Endothelial cell of umbilical vein (primary cell): ENCODE measurements at regions not wholly inside any gene's neighbourhood (a gene's known extent, or its start where the extent isn't known, plus 50 kb on each side); places are given as distances from the start of the nearest gene placed in this dataset.

Experiments
- BruUV-seq: library from RNA; stranded (reverse); fragments of 400-500 nt; replicated peaks from 2 replicates; lab custom pipeline; 2021; lab: Mats Ljungman, UMichigan
- CTCF ChIA-PET: fragments of 300-600, 350-600 bp; sonication (Branson Sonifier 250); formaldehyde crosslinking; loops from one replicate; lab custom pipeline; 2021; ENCODE audit warnings: antibody characterized with exemption, inconsistent platforms; lab: Charles Lee
- POLR2A ChIA-PET: fragments of 300-600, 350-600 bp; sonication (Branson Sonifier 250); formaldehyde crosslinking; loops from one replicate; lab custom pipeline; 2021; ENCODE audit warnings: antibody characterized with exemption, inconsistent platforms; lab: Charles Lee
- DNase-seq: peaks from one replicate; pipeline ENCODE4 v3.0.0-alpha.2; 2011; ENCODE audit warnings: low read depth, low spot score
- FAIRE-seq: peaks from 2 replicates; lab custom pipeline; 2011; peaks lifted over from hg19 to GRCh38; lab: Jason Lieb, UNC
- H2AFZ ChIP-seq: 2 replicates; pipeline ENCODE4 v1.6.0; 2012; ENCODE audit warnings: low read depth, low read length, control low read depth, inconsistent platforms
- H3K27ac ChIP-seq: 2 replicates; pipeline ENCODE4 v1.5.1; 2011; ENCODE audit warnings: low read depth, mild to moderate bottlenecking, control low read depth, low read length, moderate library complexity; ENCODE audit not compliant: insufficient read depth
- H3K27me3 ChIP-seq, 2 experiments: 2 replicates each; pipeline versions ENCODE4 v1.6.0 to v1.6.1; 2011; ENCODE audit warnings: low read length in 2 of 2, mixed read lengths in 1 of 2; ENCODE audit not compliant: control insufficient read depth in 2 of 2, insufficient read depth in 2 of 2
- H3K36me3 ChIP-seq, 2 experiments: 2 replicates in 1 of 2; 3 replicates in 1 of 2; pipeline ENCODE4 v1.5.1; 2011; ENCODE audit warnings: low read length in 2 of 2, mild to moderate bottlenecking in 1 of 2, moderate library complexity in 1 of 2; ENCODE audit not compliant: control insufficient read depth in 2 of 2, insufficient read depth in 2 of 2; ENCODE audit errors: extremely low read depth in 1 of 2
- H3K4me1 ChIP-seq: 3 replicates; pipeline ENCODE4 v1.5.1; 2011; ENCODE audit warnings: mild to moderate bottlenecking, low read length; ENCODE audit not compliant: control insufficient read depth, insufficient read depth; ENCODE audit errors: extremely low read depth
- H3K4me2 ChIP-seq: 2 replicates; pipeline ENCODE4 v1.6.1; 2011; ENCODE audit warnings: low read length, control low read depth, mixed read lengths; ENCODE audit not compliant: insufficient read depth
- H3K4me3 ChIP-seq, 3 experiments: fragments of 200-600 bp in 1 of 3; sonication (generic), shearing (Covaris generic) in 1 of 3; replicated peaks in 1 of 3; 2 replicates each; pipeline ENCODE4 v1.5.1; 2011 to 2016; ENCODE audit warnings: control low read depth in 3 of 3, low read length in 3 of 3, mild to moderate bottlenecking in 2 of 3, inconsistent platforms in 1 of 3, low read depth in 1 of 3, moderate library complexity in 1 of 3; ENCODE audit not compliant: insufficient read depth in 1 of 3
- H3K79me2 ChIP-seq: 2 replicates; pipeline ENCODE4 v1.6.0; 2012; ENCODE audit warnings: low read length, inconsistent platforms; ENCODE audit not compliant: control insufficient read depth, insufficient read depth
- H3K9ac ChIP-seq: replicated peaks from 2 replicates; pipeline ENCODE3; 2011; ENCODE audit warnings: low read length, control low read depth; ENCODE audit not compliant: insufficient read depth; ENCODE audit errors: extremely low read depth
- H3K9me1 ChIP-seq: replicated peaks from 3 replicates; pipeline ENCODE4 v1.6.0; 2011; ENCODE audit warnings: mild to moderate bottlenecking, low read length; ENCODE audit not compliant: control insufficient read depth, insufficient read depth; ENCODE audit errors: extremely low read depth
- H3K9me3 ChIP-seq: replicated peaks from 2 replicates; pipeline ENCODE4 v1.5.1; 2012; ENCODE audit warnings: low read length, inconsistent platforms; ENCODE audit not compliant: control insufficient read depth, insufficient read depth
- H4K20me1 ChIP-seq: replicated peaks from 2 replicates; pipeline ENCODE3; 2011; ENCODE audit warnings: mild to moderate bottlenecking, low read length; ENCODE audit not compliant: control insufficient read depth, insufficient read depth; ENCODE audit errors: extremely low read depth
- EZH2 ChIP-seq: IDR thresholded peaks from 2 replicates; pipeline ENCODE4 v1.6.1; 2012; ENCODE audit warnings: borderline replicate concordance, low read depth, mild to moderate bottlenecking, moderate library complexity, low read length, inconsistent platforms; ENCODE audit not compliant: severe bottlenecking
- GATA2 ChIP-seq: IDR thresholded peaks from 2 replicates; pipeline ENCODE4 v1.7.0; 2011; ENCODE audit warnings: low read depth, mild to moderate bottlenecking, moderate library complexity, mixed read lengths, low read length; ENCODE audit not compliant: insufficient read length, insufficient read depth
- JUN ChIP-seq: IDR thresholded peaks from 2 replicates; pipeline ENCODE4 v1.6.1; 2011; ENCODE audit warnings: borderline replicate concordance, low read depth; ENCODE audit not compliant: insufficient read length, insufficient read depth
- MYC ChIP-seq: IDR thresholded peaks from one replicate; pipeline ENCODE4 v1.6.1; 2011; ENCODE audit warnings: mild to moderate bottlenecking, low read depth, low read length
- POLR2AphosphoS5 ChIP-seq: IDR thresholded peaks from 2 replicates; pipeline ENCODE4 v1.6.1; 2012; ENCODE audit warnings: low read depth, mild to moderate bottlenecking, control low read depth, low read length, moderate library complexity; ENCODE audit not compliant: insufficient read depth
- dilution Hi-C: fragments of 300-500 bp; cut with MboI; formaldehyde crosslinking; loops from one replicate; pipeline ENCODE4 v1.15.0; 2019; ENCODE audit warnings: low sequenced_read_pairs; ENCODE audit not compliant: extremely low pct_ligation_motif_present
- intact Hi-C: fragments of 100-400 bp; cut with micrococcal nuclease; formaldehyde crosslinking; loops from one replicate; pipeline ENCODE4 v1.10.0; 2022
- TF ChIP-seq, protein P1 (sequence below): IDR thresholded peaks from 2 replicates; pipeline ENCODE4 v1.6.1; 2011; ENCODE audit not compliant: insufficient read depth, insufficient read length
- TF ChIP-seq, protein P2 (sequence below), 2 donors: IDR thresholded peaks; 1 replicate in 1 of 2; 2 replicates in 1 of 2; pipeline ENCODE4 v1.5.1; 2011; ENCODE audit warnings: low read length in 2 of 2, mild to moderate bottlenecking in 2 of 2, moderate library complexity in 2 of 2, control low read depth in 1 of 2, inconsistent platforms in 1 of 2, low read depth in 1 of 2; ENCODE audit not compliant: insufficient read depth in 1 of 2; ENCODE audit errors: extremely low read depth in 1 of 2

DNA sequence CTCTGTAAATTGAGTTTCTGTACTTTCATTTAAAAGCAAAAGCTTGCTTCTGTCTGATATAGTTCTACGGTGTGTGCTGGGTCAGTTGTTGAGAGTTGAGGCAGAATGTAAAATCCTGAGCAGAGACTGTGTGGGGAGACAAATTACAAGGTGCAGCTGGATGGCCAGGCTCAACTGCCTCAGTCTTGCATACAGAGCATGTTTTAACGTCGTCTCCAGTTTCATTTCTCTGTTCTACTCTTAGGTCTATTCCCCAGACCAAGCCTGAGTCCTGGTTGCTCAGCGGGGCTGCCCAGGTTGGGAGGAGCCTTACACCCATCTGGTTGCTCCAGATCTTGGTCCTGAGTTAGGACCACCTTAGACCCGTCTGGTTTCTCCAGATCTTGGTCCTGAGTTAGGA, 54.4 kb upstream of the MEDAG start:
- peaks cover 2 to 5% of the 10 kb centered on the region in 2 experiments for H3K27me3 ChIP-seq
- no peaks in the 10 kb centered on the region for H3K36me3 ChIP-seq
- H2AFZ ChIP-seq = no peak overlapping the region
- FAIRE-seq (no peak), DNase-seq (no peak)
- ChIA-PET POLR2A (no interaction called here), CTCF (no interaction called here)
- H3K4me3 ChIP-seq = no peak overlapping the region
- H4K20me1 ChIP-seq = no peaks in the 10 kb centered on the region
- intact Hi-C loops = no loop called here
- H3K79me2 ChIP-seq = no peaks in the 10 kb centered on the region
- no peak overlapping the region for H3K9ac ChIP-seq
- H3K9me3 ChIP-seq = no peaks in the 10 kb centered on the region
- H3K9me1 ChIP-seq = no peaks in the 10 kb centered on the region
- TF ChIP-seq MYC (no peak), JUN (no peak), EZH2 (no peak), POLR2AphosphoS5 (no peak), GATA2 (no peak)
- TF ChIP-seq, protein P1, sequence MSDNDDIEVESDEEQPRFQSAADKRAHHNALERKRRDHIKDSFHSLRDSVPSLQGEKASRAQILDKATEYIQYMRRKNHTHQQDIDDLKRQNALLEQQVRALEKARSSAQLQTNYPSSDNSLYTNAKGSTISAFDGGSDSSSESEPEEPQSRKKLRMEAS = no peak
- TF ChIP-seq, protein P2, sequence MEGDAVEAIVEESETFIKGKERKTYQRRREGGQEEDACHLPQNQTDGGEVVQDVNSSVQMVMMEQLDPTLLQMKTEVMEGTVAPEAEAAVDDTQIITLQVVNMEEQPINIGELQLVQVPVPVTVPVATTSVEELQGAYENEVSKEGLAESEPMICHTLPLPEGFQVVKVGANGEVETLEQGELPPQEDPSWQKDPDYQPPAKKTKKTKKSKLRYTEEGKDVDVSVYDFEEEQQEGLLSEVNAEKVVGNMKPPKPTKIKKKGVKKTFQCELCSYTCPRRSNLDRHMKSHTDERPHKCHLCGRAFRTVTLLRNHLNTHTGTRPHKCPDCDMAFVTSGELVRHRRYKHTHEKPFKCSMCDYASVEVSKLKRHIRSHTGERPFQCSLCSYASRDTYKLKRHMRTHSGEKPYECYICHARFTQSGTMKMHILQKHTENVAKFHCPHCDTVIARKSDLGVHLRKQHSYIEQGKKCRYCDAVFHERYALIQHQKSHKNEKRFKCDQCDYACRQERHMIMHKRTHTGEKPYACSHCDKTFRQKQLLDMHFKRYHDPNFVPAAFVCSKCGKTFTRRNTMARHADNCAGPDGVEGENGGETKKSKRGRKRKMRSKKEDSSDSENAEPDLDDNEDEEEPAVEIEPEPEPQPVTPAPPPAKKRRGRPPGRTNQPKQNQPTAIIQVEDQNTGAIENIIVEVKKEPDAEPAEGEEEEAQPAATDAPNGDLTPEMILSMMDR (IDR thresholded peaks at IDR 0.05; ENCODE audit: extremely low read depth in 1 of 2, insufficient read depth in 1 of 2, low read depth in 1 of 2, low read length in 2 of 2) = no peak
- no peak overlapping the region for H3K27ac ChIP-seq
- no TSS peak for BruUV-seq
- dilution Hi-C loops = no loop called here
- no peaks in the 10 kb centered on the region for H3K4me1 ChIP-seq
- H3K4me2 ChIP-seq = no peak overlapping the region
